Motor neuron (in vitro differentiated cells): ENCODE measurements at regions not wholly inside any gene's neighbourhood (a gene's known extent, or its start where the extent isn't known, plus 50 kb on each side); places are given as distances from the start of the nearest gene placed in this dataset.

Experiments used
- ATAC-seq, 8 experiments: fragments of 200-7000 bp; cut with Tn5 transposase; replicated peaks in 6 of 8; 2 replicates each; pipeline ENCODE4 v1.8.0; 2021; ENCODE audit warnings: mild to moderate bottlenecking in 8 of 8, moderate library complexity in 8 of 8
- H3K27ac ChIP-seq, 2 donors: fragments of 250-450 bp; sonication (Bioruptor Pico); 2 replicates each; pipeline ENCODE4 v1.9.0; 2021; ENCODE audit warnings: antibody characterized with exemption in 2 of 2, mild to moderate bottlenecking in 2 of 2, moderate library complexity in 1 of 2
- H3K4me1 ChIP-seq, 2 donors: fragments of 250-450 bp; sonication (Bioruptor Pico); replicated peaks in 1 of 2; 2 replicates each; pipeline ENCODE4 v1.6.1; 2021; ENCODE audit warnings: antibody characterized with exemption in 2 of 2, mild to moderate bottlenecking in 2 of 2, moderate library complexity in 1 of 2
- H3K4me3 ChIP-seq, 5 donors: fragments of 250-450 bp; sonication (Bioruptor Pico); 2 replicates each; pipeline ENCODE4 v1.9.0; 2021; ENCODE audit warnings: antibody characterized with exemption in 5 of 5, mild to moderate bottlenecking in 5 of 5, moderate library complexity in 4 of 5
- WGBS, 10 experiments: fragments of 450-650 bp; shearing (Covaris generic); methylation state at CpG; one replicate each; pipeline ENCODE4 v1.0.0; 2022; 5-methylcytosine and 5-hydroxymethylcytosine counted together
- in situ Hi-C, 9 experiments: fragments of 400-800 bp; cut with MboI; loops; one replicate each; pipeline ENCODE4 v1.15.0; 2021; ENCODE audit warnings: low sequenced_read_pairs in 9 of 9, low pct_unique_long_range_greater_than_20kb in 2 of 9; ENCODE audit not compliant: unreplicated experiment in 9 of 9

DNA sequence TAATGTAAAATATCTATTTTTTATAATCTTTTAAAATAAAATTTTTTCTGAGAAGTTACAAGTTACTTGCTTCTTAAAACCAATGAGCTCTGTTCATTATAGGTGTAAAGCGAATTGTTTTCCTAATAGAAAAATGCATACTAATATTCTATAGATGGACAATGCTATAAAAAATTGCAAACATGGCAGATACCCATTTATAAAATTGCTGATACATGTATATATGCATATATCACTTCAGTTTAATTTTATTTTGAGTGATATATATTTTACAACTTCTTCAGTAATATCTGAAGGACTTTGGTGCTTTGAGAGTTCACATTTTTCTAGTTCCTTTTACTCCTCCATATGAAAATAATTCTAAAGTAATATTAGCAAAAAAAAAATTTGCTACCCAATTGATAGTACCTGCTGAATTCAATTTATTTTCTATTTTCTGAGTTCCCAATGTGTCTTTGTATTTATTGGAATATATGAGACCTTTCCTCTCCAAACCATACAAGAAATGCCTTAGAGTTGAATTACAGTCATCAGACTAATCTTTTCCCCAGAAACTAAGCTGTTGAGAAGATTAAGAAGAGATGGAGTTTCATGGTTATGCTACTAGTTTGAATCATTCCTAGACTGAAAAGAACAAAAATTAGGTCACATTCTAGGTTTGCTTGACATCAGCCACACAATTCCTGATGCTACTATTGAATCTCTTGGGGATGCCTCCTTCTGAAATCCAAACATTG lies 1937.5 kb upstream of the SEL1L start:
- H3K27ac ChIP-seq = no peak overlapping the region
- WGBS, 10 experiments = 0 to 100% (median 74%) methylated on average over 1 of the region's 1 CpG
- no peaks in the 10 kb centered on the region for H3K4me1 ChIP-seq
- no peak overlapping the region for H3K4me3 ChIP-seq
- in situ Hi-C loops = no loop called here
- no peak for ATAC-seq

DNA sequence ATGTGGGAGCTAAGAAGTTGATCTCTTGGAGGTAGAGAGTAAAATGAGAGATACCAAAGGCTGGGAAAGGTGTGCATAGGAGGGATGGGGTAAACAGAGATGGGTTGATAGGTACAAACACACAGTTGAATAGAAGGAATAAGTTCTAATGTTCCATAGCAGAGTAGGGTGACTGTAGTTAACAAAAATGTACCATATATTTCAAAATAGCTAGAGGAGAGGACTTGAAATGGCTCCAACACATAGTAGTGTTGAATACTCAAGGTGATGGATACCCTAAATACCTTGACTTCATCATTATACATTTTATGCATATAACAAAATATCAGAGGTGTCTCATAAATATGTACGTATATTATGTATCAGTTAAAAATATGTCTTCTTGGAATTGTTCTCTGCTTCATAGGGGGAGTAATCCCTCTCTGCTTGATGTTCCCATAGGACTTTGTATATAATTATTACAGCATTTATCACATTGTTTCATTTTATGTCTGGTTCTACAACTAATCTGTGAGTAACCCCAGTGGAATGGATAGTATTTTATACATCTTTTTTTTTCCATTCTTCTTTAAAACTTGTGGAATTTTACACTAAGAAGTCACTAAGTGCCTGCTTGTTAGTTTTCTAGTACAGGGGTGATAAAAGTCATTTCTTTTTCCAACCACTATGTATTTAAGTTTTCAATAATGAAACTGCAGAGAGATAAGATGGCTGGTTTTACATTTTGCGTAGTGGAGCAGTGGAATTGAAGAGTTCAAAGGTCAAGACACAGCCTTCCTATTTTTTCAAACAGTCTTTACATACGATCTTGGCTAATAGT lies 1940.0 kb upstream of the SEL1L start:
- Histone ChIP-seq H3K4me3 (no peak overlapping the region), H3K27ac (no peak overlapping the region), H3K4me1 (no peaks in the 10 kb centered on the region)
- in situ Hi-C loops = no loop called here
- no peak for ATAC-seq
- 37 to 92% (median 83%) methylated on average over 1 to 3 of the region's 3 CpGs for WGBS, 10 experiments

DNA sequence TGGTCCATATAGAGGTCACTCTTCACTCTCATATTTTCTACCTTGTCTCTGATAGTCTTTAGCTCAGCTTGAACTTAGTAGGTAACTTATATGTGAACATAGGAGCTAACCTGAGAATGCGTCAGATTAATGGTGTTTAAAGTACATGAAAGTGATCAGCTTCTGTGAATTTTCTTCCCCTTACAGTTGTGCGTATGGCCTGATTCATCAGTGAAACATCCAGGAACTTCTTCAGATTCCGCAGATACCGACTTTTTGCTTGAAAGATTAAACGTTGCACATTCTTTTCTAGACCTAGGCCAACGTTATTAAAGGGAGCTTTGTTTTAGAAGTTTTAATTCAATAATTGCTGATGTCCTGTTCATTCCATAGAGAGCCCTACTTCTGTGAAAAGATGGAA lies 1945.1 kb upstream of the SEL1L start:
- in situ Hi-C loops = no loop called here
- peaks cover 0 to 4% of the 10 kb centered on the region in 2 donors for H3K4me1 ChIP-seq
- H3K4me3 ChIP-seq = no peak overlapping the region
- 4 to 100% (median 80%) methylated on average over 3 to 6 of the region's 6 CpGs for WGBS, 10 experiments
- no peak overlapping the region for H3K27ac ChIP-seq
- ATAC-seq = no peak

DNA sequence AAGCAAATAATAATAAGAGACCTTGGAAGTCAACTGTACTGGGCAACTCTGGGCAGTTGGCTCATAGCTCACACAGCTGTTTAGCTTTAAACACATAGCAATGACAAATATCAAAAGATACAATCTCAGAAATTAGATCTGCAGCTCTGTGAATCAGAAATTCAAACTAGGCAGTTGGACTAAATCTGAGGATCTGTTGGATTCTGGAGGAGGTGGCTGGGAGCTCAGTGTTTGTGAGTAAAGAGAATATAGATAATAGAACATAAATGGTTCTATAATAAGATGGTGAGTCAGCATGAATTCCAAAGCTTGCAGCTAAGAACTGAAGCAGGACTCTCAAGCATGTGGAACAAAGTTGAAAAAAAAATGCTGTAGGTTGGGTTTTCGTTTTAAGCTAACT lies 1949.4 kb upstream of the SEL1L start:
- Histone ChIP-seq H3K4me3 (no peak overlapping the region), H3K27ac (no peak overlapping the region), H3K4me1 (peaks cover 0 to 4% of the 10 kb centered on the region in 2 donors)
- peak in 1 of 8 experiments; percentile 50 for ATAC-seq
- WGBS, 10 experiments = 0 to 100% (median 60%) methylated on average over 1 of the region's 1 CpG; no CpG with 5 or more reads in 1 of the 10 experiments
- in situ Hi-C loops = no loop called here

DNA sequence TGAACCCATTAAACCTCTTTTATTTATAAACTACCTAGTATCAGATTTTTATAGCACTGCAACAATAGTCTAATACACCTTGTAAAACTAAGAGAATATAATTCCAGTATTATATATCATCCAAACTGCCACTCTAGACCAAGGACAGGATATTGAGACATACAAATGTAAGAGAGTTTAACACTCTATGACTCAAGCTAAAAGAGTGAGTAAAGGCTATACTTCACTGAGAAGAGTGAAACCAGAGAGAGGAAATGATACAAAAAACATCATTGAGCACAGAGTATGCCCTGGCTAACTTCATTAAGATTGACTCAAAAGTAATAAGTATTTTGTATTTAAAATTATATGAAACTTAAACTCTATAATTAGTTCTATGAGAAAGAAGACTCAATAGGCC lies 1951.9 kb upstream of the SEL1L start:
- H3K4me1 ChIP-seq = peaks cover 0 to 4% of the 10 kb centered on the region in 2 donors
- H3K27ac ChIP-seq = no peak overlapping the region
- no peak overlapping the region for H3K4me3 ChIP-seq
- ATAC-seq = no peak
- in situ Hi-C loops = no loop called here

- ATAC-seq = no peak
- in situ Hi-C loops = no loop called here
- no peak overlapping the region for H3K4me3 ChIP-seq
- 6 to 100% (median 75%) methylated on average over 1 to 2 of the region's 2 CpGs; no CpG with 5 or more reads in 1 of the 10 experiments for WGBS, 10 experiments
- no peak overlapping the region for H3K27ac ChIP-seq
- no peaks in the 10 kb centered on the region for H3K4me1 ChIP-seq
Measured at GRCh38 chr14:83491091-83491490, 1957.4 kb upstream of the SEL1L start.

- WGBS, 10 experiments = 8 to 100% (median 63%) methylated on average over 1 to 3 of the region's 3 CpGs; no CpG with 5 or more reads in 1 of the 10 experiments
- no peak overlapping the region for H3K27ac ChIP-seq
- H3K4me1 ChIP-seq = peaks cover 0 to 2% of the 10 kb centered on the region in 2 donors
- peak; percentile 33 to 95 (median 86) for ATAC-seq
- in situ Hi-C loops = no loop called here
- no peak overlapping the region for H3K4me3 ChIP-seq
Measured at GRCh38 chr14:83520837-83521236, 1987.2 kb upstream of the SEL1L start.

DNA sequence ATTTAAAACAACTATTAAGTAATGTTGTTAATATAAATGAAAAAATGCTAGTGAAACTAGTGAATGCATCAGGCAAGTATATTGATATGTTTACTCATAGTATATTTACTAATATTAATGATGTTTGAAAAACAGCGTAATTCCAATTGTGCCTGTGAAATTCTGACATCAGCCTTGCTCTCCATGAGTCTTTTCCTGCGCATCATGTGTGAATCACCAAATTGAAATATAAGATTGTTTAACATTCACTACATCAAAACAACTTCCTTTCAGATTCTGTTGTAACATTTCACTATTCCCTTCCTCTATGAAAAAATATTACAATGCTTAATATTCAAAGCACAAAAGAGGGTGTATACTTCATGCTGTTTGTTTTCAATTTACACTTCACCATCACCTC lies 1995.9 kb upstream of the SEL1L start:
- no peak overlapping the region for H3K4me3 ChIP-seq
- in situ Hi-C loops = no loop called here
- H3K4me1 ChIP-seq = no peaks in the 10 kb centered on the region
- H3K27ac ChIP-seq = no peak overlapping the region
- no peak for ATAC-seq
- 56 to 100% (median 94%) methylated on average over 1 to 2 of the region's 2 CpGs; no CpG with 5 or more reads in 1 of the 10 experiments for WGBS, 10 experiments

DNA sequence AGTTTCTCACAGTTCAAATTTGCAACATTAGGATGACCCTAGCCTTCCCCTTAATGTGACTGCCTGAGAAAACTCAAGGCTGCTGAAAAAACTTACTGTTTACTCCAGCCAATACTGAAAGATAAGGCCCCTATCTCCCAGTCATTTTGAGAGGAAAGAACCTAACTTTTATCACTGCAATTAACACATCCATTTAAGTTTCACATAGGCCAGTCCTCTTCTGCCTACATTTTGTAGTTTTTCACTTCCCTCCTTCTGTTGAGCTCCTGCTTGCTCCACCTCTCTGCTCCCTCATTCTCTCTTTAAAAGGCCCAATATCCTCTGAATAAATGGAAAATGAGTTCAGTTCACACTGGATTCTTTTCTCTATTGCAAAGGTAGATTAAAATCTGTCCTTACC lies 1996.2 kb upstream of the FLRT2 start:
- ATAC-seq = no peak
- in situ Hi-C loops = no loop called here
- Histone ChIP-seq H3K4me3 (no peak overlapping the region), H3K27ac (no peak overlapping the region), H3K4me1 (no peaks in the 10 kb centered on the region)

DNA sequence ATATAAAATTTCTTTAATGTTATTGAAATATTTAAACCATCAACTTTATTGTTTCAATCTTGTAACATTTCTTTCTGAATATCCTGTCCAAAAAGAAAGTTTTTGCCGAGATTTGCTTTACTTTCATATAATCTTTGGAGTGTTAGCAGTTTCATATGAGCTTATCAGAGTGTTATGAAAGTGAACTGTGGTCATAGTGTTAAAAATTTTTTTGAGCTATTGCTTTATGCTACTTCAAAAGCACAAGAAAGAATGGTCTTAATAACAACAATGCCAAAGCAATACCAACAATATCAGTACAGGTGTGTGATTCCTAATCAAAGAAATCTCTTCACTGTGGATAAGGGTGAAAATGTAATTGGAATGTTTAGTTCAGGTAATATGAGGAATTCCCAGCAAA lies 1994.9 kb upstream of the FLRT2 start:
- Histone ChIP-seq H3K4me3 (no peak overlapping the region), H3K4me1 (no peaks in the 10 kb centered on the region), H3K27ac (no peak overlapping the region)
- ATAC-seq = no peak
- WGBS, 10 experiments = 0 to 64% (median 6%) methylated on average over 1 of the region's 1 CpG
- in situ Hi-C loops = no loop called here

GRCh38 chr14:83535444-83535843 lies 1994.5 kb upstream of the FLRT2 start:
- 19 to 100% (median 74%) methylated on average over 1 to 5 of the region's 5 CpGs for WGBS, 10 experiments
- in situ Hi-C loops = no loop called here
- Histone ChIP-seq H3K4me3 (no peak overlapping the region), H3K4me1 (no peaks in the 10 kb centered on the region), H3K27ac (no peak overlapping the region)
- ATAC-seq = peak in 4 of 8 experiments; percentile 39 to 71 (median 51)

- in situ Hi-C loops = no loop called here
- no peaks in the 10 kb centered on the region for H3K4me1 ChIP-seq
- WGBS, 10 experiments = 19 to 89% (median 71%) methylated on average over 1 to 9 of the region's 13 CpGs; no CpG with 5 or more reads in 1 of the 10 experiments
- no peak overlapping the region for H3K4me3 ChIP-seq
- no peak for ATAC-seq
- no peak overlapping the region for H3K27ac ChIP-seq
Measured at GRCh38 chr14:83541147-83541546, 1988.8 kb upstream of the FLRT2 start.

DNA sequence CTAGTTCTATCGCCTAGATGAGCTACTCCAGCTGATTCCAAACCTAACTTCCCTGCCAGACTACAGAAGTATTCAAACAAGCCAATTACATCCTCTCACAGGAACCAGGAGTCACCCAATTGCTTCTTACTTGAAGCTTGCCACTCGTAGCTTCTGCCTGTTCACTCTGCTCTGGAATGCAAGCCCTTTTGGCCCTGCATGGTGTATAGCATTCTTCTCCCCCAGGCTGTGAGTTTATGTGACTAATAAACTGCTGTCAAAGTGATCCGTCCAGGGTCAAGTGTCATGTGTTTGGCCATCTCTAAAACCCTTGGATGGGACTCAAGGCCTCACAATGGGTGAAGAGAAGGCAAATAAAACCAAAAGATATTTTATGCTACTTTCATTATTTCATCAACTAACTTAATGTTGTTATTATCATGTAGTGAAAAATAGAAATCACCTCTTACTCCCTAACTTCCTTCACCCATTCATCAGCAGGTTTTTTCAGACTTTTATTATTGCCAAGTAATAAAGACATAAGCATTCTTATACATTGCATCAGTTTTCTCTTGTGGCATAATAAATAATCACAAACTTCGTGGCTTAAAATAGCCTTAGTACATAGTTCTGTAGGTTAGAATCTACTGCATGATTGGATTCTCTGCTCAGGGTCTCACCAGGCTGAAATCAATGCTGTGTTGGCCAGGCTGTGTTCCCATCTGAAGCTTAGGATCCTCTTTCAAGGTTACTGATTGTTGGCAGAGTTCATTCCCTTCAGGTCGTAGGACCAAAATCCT lies 1981.7 kb upstream of the FLRT2 start:
- Histone ChIP-seq H3K27ac (no peak overlapping the region), H3K4me1 (no peaks in the 10 kb centered on the region), H3K4me3 (no peak overlapping the region)
- 4 to 89% (median 58%) methylated on average over 1 to 4 of the region's 5 CpGs; no CpG with 5 or more reads in 1 of the 10 experiments for WGBS, 10 experiments
- in situ Hi-C loops = no loop called here
- ATAC-seq = peak in 1 of 8 experiments; percentile 42
